ENCODE measurements at regions not wholly inside any gene's neighbourhood (a gene's known extent, or its start where the extent isn't known, plus 50 kb on each side); places are given as distances from the start of the nearest gene placed in this dataset.

DNA sequence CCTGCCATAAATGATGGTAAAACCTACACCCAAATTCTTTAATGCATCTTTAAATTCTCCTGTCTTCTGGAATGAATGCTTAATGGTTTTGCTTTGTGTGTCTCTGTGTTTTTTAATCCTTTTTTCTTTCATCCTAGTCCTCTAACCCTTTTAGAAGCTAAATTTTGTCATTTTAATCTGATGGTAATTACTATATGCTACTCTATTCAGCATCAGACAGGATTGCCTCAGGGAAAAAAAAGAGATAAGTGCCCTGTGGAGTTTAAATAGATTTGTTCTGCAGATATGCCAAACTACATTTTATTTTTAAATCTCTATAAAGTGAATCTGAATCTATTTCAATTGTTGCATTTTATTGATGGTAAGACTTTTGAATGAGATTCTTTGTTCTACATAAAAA lies 966.8 kb downstream of the NSUN3 start:
- no peak for DNase-seq

DNA sequence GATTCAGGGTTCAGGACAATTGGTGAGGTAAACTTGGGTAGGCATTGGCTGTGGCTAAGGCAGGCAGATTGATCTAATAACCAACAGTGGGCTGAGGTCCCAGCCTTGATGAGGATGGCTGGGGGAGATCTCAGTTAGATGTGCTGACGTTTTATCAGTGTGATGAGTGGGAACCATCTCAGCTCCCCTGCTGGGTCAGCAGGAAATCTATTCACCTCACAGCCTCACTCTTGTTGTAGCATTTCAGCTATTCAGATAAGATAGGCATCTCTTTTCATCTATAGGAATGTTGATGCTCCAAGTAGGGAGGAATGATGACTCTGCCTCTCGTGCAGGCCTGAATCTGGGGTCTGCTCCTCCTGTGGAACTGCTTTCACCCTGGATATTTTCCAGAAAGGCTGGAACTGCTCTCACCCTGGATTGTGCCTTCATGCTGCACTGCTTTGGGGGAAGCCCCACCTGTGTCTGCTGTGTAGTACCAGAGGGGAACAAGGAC lies 973.7 kb downstream of the NSUN3 start:
- no peak for DNase-seq

DNA sequence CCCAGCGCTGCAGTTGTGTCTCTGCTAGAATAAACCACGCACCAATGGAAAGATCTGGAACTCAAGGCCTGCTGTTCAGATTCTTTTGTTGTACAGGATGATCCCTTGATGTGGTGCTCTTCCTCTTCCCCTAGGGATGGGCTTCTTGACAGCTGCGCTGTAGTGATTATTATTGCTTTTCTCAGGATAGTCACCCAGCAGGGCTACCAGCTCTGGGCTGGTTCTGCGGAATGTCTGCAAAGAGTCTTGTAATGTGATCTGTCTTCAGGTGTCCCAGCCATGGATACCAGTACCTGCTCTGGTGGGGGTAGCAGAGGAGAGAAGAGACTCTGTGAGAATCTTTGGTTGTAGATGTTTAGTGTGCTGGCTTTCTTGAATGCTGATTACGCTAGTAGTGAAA lies 974.2 kb downstream of the NSUN3 start:
- no peak for DNase-seq

DNA sequence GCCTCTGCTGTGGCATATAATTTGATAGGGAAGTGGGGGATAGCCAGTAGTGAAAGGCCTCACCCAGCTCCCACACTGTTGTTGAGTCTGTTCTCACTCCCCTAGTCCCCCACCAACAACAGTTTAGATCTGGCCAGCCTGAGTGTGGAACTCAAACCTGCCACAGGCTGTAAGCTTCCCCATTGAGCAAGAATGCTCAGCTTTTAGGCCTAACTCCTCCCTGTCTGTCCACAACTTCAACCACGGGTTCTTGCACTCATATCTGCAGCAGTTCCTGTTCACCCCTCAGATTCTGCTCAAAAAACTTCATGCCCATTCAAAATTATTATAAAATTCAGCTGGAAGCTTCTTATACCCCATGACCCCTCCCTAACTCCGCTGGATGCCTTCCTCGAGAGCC lies 975.1 kb downstream of the NSUN3 start:
- DNase-seq = no peak

DNA sequence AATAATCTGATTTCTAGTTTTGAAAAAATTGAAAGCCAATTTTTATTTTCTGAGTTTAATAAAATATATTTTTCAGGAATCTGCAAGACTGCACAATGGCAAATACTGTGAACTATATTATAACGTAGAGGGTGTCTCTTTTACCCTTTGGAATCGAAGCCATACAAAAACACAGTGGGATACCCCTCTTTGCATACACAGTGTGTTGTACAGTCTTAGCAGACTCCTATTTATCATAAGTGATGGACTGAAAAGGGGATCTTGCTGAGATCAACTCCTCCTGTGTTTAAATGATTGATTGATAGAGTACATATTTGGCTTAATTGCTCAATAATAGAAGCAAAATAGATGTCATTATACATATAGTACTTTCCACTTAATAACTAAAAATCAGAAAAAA lies 981.2 kb downstream of the NSUN3 start:
- DNase-seq = no peak

DNA sequence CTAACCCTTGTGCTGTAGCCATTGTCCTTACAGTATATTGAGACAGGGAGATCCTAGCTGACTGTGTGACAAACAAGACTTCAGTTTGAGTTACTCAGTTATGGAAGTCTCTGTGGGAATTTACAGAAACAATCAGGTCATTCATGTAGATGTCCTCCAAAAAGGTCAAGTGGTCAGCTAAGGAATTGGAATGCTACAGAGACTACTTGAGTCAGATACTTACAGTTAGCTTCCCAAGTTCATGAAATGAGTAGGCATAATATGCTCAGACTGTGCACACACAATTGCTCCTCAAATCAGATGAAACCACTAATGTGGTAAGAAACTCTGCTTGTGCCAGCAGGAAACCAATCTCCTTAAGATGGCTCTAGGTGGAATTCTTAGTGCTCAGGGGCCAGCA lies 985.7 kb downstream of the NSUN3 start:
- DNase-seq = no peak

DNA sequence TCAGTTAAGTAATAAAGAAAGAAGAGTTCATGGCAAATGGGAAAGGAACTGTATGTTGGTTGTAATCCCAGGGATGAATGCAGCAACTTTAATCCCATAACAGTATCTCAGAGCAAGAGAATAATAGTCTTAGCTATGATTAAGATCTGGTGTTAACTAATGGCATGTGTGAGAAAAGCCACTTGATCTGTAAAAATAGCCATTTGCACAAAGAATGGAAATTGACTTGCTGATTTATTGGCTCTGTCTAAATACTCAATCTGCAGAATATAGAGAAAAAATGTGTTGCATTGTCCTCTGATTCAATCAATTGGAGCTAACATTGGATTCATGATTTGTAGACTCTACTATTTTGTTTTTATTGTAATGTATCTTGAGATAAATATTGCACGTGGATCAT lies 987.0 kb downstream of the NSUN3 start:
- DNase-seq = no peak

DNA sequence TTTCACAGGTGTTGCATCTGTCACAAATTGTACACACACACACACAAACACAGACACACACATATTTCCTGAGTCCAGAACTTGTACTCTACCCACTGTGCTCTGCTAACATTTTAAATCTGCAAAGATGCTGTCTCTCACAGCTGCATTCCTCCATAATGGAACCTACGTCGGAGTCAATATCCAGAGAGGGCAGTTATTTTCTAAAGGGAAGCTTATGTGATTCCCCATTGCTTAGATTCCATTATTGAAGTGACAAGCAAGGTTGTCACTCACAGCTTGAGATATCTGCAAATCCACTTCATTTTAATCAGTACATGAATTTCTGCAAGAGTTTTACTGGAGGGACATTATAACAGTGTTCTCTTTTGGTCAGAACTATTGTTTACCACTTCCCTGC lies 992.4 kb downstream of the NSUN3 start:
- no peak for DNase-seq

DNA sequence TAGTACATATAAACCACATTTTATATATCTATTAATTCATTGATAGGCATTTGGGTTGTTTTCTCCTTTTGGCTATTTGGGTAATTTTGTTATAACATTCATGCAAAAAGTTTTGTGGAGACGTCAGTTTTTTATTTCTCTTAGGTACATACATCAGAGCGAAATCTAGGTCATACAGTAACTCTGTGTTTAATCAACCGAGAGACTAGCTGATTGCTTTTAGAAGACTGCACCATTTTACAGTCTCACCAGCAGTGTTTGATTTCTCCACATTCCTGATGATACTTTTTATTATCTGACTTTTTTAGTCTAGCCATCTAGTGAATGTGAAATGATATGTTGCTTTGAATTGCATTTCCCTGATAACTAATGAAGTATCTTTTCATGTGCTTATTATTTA lies 1019.3 kb downstream of the NSUN3 start:
- no peak for DNase-seq

DNA sequence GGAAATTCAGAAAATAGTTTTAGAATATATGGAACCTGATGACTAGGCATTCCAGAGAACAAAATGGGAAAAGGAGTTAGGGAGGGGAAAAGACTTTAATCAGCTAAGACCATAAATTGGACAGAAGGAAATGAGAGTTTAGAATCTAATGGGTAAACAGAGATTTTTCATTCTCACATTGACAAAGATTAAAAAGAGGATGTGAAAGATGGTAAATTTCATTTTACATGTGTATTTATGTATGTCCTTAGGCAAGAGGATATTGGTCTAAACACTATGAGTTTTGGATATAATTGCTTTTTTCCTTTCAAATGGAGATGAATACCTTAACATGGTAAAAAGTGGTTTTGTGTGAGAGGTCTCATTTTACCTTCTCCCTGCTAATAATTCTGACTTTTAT lies 1021.9 kb downstream of the NSUN3 start:
- no peak for DNase-seq

DNA sequence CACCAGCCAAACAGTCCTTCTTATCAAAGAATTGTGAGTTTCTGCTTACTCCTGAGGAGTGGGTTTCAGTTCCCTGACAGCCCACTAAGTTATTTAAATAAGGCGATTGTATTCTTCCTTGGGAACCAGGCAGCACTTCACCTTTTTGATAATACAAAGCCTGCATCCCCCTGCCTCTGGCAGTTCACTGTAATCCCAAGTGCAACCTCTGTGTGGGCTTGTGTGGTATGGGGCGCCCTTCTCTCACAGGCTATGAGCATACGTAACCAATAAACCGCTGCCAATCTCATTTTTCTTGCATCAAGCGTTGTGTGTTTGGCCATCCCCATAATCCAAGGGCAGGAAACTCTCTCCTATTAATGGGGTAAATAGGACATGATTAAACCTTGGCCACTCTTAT lies 1025.6 kb downstream of the NSUN3 start:
- DNase-seq = no peak

DNA sequence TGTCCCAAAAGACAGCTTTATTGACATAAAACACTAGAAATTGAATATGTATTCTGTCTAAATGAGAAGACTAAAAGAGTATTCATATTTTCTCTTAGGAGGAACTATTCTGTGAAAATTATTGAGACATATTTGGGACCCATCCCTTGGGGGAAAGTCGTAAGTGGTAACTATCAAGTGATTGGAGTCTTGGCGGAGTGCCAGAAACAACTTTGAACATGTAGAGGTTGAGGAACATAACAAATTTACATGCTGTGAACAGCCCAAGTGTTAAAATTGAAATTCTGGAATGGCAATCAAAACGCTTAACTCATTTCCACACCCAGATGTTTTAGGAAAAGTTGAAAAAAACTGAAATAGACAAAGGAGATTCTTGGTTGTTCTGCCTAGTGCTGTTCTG lies 1034.6 kb downstream of the NSUN3 start:
- peak in 1 of 4 experiments; percentile 4 for DNase-seq

DNA sequence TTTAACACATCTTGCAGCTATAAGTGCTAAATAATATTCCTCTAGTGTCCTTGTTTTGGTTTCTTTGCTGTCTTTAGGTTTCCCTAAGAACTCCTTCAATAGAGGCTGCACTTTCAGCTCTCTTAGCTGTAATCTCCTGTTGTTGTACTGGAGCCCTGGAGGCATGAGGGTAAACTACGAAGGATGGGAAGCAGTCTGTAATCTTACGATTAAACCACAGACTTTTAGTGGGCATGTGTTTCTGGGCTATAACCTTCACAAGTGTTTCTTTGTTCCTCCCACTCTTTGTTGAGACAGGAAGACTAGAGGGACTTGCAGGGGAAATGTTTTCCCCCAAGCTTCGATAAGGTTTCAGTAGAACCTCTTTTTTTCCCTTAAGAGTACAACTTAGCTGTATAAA lies 1058.1 kb downstream of the NSUN3 start:
- no peak for DNase-seq

DNA sequence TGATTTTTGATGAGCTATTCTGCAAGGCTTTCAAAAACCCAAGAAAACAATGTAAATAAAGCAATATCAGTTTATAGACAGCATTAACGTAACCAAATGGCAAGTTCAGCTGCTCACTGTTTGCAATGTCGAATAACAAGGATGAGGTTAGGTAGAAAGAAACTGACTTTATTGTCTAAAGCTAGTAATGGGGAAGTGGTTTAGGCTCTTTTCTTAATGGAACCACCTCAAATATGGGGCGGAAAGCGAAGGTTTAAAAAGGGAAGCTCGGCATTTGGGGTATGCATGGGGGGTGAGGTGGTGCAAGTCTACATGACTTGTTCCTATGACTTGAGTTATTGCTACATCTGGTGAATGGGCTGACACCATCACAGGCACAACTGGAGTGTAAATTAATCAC lies 1060.2 kb downstream of the NSUN3 start:
- no peak for DNase-seq

DNA sequence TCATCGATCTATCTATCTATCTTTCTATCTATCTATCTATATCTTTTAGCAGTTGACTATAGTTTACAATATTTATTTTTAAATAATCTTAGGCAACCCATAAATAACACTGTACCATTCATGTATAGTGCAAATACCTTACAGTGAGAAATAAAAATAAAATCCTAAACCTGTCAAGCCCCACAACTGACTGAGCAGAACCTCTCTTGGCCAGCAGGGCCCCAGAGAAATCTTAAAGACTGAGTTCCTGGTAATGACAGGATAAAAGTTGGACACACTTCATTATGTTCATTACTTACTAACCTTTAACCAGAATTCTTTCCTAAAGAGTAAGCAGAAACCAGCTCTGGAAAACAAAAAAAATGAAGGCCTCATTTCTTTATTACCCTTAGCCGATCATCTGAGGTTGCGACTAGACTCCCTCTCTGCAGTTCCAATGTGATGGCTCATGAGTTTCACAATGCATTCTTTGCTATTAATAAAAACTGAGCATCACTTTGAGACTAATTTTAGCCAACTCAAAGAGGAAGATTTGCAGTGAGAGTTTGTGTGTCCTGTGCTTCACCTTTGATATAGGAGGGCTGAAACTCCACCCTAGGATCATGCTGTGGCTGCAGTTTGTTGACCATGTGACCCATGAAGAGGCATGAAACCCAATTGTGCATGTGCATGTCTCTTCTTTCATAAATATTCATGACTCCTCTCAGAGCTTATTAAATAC lies 1072.0 kb downstream of the NSUN3 start:
- DNase-seq = no peak

DNA sequence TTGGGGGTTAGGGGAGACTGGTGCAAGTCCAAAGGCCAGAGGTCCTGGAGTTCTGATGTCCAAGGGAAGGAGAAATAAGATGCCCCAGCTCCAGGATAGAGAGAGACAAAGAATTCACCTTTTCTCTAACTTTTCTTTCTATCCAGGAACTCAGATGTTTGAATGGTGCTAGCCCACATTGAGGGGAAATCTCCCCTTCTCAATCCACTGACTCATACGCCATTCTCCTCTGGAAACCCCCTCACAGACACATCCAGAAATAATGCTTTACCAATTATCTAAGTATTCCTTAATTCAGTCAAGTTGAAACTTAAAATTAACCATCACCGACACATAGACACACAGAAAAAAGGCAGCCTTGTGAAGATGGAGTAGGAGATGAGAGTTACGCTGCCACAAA lies 1085.2 kb downstream of the NSUN3 start:
- no peak for DNase-seq

DNA sequence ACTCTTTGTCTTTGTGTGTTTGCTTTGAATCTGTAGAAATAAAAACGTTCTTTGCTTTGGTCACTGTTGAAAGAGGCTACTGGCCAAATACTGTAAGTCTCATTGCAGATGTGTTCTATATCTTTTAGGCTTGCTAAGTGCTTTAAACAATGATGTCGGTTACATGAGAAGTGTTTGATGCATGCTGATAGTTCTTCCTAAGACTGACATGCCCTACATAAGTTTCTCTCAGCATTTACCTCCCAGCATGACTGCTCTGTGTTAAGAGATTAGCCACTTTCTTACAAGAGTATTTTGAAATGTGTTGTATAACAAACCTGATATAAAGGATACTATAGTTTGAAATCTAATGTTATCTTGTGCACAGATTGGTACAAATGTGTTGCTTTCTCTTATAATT lies 1088.7 kb downstream of the NSUN3 start:
- DNase-seq = no peak

DNA sequence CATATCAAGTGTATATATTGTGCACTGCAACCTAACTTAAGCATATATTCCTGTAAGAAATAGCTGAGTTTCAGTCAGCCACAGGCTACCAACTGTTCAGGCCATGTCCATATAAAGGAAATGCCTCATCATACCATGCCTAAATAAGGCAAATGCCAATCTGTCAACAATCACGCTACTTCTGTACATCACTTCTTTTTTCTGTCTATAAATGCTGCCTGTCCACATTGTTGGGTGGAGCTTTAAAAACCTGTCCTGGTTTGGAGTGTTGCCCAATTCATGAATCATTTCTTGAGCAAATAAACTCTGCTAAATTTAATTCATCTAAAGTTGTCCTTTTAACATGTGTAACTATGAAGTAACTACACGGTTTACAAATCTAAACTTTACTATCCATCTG lies 1091.9 kb downstream of the NSUN3 start:
- DNase-seq = no peak

DNA sequence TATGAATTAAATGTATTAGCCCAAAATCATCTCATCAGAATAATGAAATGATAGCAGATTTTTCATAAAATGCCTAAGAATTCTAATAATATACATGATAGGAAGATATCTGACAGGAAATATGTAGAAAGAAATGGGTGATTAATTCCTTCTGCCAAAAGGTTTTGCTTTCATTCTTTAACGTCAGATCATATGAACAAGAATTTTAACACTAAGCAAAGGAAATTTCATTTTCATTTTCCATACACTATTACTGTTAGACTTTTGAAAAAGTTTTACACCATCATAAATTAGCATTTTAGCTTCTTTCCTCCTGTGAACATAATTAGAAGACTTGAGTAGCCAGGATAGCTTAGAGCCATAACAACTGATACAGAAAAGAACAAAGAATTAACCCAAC lies 1099.9 kb downstream of the NSUN3 start:
- no peak for DNase-seq

DNA sequence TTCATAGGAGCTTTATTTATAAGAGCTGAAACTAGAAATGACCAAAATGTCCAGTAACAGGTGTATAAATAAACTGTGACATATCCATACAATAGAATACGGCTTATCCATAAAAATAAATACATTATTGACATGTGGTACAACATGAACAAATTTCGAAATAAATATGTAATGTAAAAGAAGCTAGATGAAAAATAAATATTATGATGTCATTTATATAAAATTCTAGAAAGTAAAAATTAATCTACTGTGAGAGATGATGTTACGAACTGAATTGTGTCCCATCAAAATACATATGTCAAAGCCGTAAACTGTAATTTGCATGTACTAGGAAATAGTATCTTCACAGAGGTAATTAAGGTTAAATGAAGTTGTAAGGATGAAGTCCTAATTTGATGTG lies 1104.9 kb downstream of the NSUN3 start:
- DNase-seq = no peak

DNA sequence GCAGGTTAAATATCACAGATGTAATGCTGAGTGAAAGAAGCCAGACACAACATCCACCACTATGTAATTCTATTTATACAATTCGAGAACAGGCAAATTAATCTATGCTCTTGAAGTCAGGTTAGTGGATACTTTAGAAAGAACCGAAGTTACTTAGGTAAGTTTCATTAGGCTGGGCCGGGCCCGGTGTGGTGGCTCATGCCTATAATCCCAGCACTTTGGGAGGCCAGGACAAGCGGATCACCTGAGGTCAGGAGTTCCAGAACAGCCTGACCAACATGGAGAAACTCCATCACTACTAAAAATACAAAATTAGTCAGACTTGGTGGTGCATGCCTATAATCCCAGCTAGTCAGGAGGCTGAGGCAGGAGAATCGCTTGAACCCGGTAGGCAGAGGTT lies 1105.7 kb downstream of the NSUN3 start:
- DNase-seq = no peak

DNA sequence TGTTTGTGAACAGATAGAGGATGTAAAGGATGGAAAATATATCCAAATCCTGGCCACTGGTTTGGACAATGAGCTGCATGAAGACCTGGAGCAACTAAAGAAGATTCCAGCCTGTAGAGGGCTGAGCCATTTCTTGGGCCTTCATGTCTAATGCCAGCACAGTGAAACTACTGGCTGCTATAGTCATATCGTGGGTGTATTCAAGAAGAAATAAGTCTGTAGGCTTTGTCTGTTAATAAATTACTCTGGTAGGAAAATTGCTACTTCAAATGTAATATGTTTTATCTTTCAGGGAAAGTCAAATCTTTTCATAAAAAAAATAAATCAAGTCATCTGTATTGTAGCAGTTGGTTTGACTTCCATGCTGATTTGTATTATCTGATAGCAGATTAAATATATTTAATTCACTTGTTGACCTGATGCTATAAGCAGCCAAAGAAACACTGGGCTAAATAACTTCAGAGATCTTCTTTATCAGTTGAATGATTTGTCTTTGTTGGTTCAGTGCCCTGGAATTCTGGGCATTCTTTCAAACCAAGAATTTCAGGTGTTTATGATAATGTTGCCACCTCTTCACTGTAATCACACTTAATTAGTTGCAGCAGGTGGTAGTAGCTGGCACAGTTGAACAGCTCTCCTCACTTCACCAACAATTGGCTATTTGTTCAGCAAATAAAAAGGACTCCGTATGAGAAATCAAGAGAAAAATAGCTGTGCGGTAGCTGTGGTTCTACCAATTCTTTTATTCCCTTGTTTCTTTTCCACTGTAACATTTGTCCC lies 1109.5 kb downstream of the NSUN3 start:
- no peak for DNase-seq

DNA sequence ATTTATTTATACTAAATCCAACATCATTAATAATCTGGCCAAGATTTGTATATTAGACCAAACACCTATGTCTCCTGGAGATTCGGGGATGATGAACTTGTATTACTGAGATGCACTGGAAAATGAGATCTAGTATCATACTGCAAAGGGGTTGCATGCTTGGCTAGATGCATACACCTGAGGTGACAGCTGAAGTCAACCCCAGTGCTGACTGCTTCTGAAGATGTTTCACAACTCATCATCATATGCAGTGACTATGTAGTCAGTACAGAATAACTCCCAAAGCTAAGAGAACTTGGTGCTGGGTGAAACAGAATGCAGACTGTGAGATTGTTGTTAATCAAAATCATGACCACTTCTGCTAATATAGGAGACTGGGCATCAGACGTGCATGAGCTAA lies 1114.2 kb downstream of the NSUN3 start:
- DNase-seq = no peak

DNA sequence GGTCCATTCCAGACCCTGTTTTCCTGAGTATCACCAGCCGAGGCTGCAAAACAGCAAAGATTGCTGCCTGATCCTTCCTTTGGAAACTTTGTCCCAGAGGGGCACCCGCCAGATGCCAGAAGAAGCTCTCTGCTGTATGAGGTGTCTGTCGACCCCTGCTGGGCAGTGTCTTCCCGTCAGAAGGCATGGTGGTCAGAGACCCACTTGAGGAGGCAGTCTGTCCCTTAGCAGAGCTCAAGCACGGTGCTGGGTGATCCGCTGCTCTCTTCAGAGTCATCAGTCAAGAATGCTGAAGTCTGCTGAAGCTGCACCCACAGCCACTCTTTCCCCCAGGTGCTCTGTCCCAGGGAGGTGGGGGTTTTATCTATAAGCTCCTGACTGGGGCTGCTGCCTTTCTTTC lies 1121.2 kb downstream of the NSUN3 start:
- no peak for DNase-seq

Data from suppressor macrophage (primary cell).